Small intestine (tissue), 7 donors: ENCODE measurements at regions not wholly inside any gene's neighbourhood (a gene's known extent, or its start where the extent isn't known, plus 50 kb on each side); places are given as distances from the start of the nearest gene placed in this dataset.

ENCODE experiments used
- DNase-seq, 2 donors: peaks; one replicate each; pipeline versions ENCODE4 v3.0.0 to v3.0.0-alpha.2; 2013
- FAIRE-seq: peaks from 2 replicates; lab custom pipeline; 2012; peaks lifted over from hg19 to GRCh38; lab: Jason Lieb, UNC
- H3K27ac ChIP-seq, 3 donors: one replicate each; pipeline ENCODE4 v1.5.1; 2013; ENCODE audit warnings: low read length in 2 of 3, mild to moderate bottlenecking in 2 of 3, control low read depth in 1 of 3, inconsistent platforms in 1 of 3, low read depth in 1 of 3, moderate library complexity in 1 of 3
- H3K27me3 ChIP-seq, 3 donors: one replicate each; pipeline ENCODE4 v1.6.1; 2013; ENCODE audit warnings: low read length in 3 of 3, inconsistent platforms in 1 of 3; ENCODE audit not compliant: control insufficient read depth in 3 of 3, insufficient read depth in 3 of 3
- H3K36me3 ChIP-seq, 3 donors: one replicate each; pipeline ENCODE4 v1.6.1; 2013; ENCODE audit warnings: low read length in 3 of 3, inconsistent platforms in 1 of 3, low read depth in 1 of 3, mild to moderate bottlenecking in 1 of 3, moderate library complexity in 1 of 3; ENCODE audit not compliant: control insufficient read depth in 3 of 3, insufficient read depth in 2 of 3
- H3K4me1 ChIP-seq, 3 donors: one replicate each; pipeline ENCODE4 v1.6.1; 2013; ENCODE audit warnings: low read length in 2 of 3, inconsistent platforms in 1 of 3, low read depth in 1 of 3, mild to moderate bottlenecking in 1 of 3, moderate library complexity in 1 of 3; ENCODE audit not compliant: control insufficient read depth in 3 of 3, insufficient read depth in 2 of 3
- H3K4me3 ChIP-seq, 3 donors: one replicate each; pipeline ENCODE4 v1.5.1; 2013; ENCODE audit warnings: low read length in 3 of 3, control low read depth in 1 of 3, inconsistent platforms in 1 of 3, low read depth in 1 of 3, mild to moderate bottlenecking in 1 of 3, moderate library complexity in 1 of 3
- H3K9me3 ChIP-seq, 2 donors: one replicate each; pipeline ENCODE4 v1.6.1; 2013; ENCODE audit warnings: low read depth in 1 of 2, low read length in 1 of 2; ENCODE audit not compliant: control insufficient read depth in 2 of 2, insufficient read depth in 1 of 2
- WGBS, 3 donors: extraction: QIAGEN DNeasy Blood & Tissue Kit; methylation state at CpG; one replicate each; pipeline ENCODE4 v1.1.7; 2013; 5-methylcytosine and 5-hydroxymethylcytosine counted together
- donor health status: healthy with polysubstance abuse.
- donor health status: control.
- donor health status: control.
- donor health status: Bipolar disorder and iron deficiency.
- donor health status: healthy.

GRCh38 chr16:63982110-63982509 lies 1139.8 kb downstream of the CDH11 start:
- FAIRE-seq = no peak
- H3K9me3 ChIP-seq = no peaks in the 10 kb centered on the region
- H3K27ac ChIP-seq = no peak overlapping the region
- no peak for DNase-seq
- H3K36me3 ChIP-seq = no peaks in the 10 kb centered on the region
- WGBS, 3 donors = 80 to 83% (median 82%) methylated on average over 5 of the region's 5 CpGs
- no peaks in the 10 kb centered on the region for H3K27me3 ChIP-seq
- no peaks in the 10 kb centered on the region for H3K4me1 ChIP-seq
- no peak overlapping the region for H3K4me3 ChIP-seq

- WGBS, 3 donors = 49 to 64% (median 60%) methylated on average over 2 of the region's 2 CpGs
- no peak for FAIRE-seq
Measured at GRCh38 chr16:63981639-63982038, 1140.2 kb downstream of the CDH11 start.

GRCh38 chr16:63980763-63981162 lies 1141.1 kb downstream of the CDH11 start:
- 59 to 85% (median 68%) methylated on average over 3 of the region's 3 CpGs for WGBS, 3 donors
- no peak for FAIRE-seq
- Histone ChIP-seq H3K4me3 (no peak overlapping the region), H3K9me3 (no peaks in the 10 kb centered on the region), H3K27ac (no peak overlapping the region), H3K27me3 (no peaks in the 10 kb centered on the region), H3K36me3 (no peaks in the 10 kb centered on the region), H3K4me1 (no peaks in the 10 kb centered on the region)
- no peak for DNase-seq

More at GRCh38 chr16:63981639-63982038, 1140.2 kb downstream of the CDH11 start:
- H3K36me3 ChIP-seq = no peaks in the 10 kb centered on the region
- no peak overlapping the region for H3K27ac ChIP-seq
- no peak overlapping the region for H3K4me3 ChIP-seq
- DNase-seq = no peak
- H3K4me1 ChIP-seq = no peaks in the 10 kb centered on the region
- no peaks in the 10 kb centered on the region for H3K27me3 ChIP-seq
- H3K9me3 ChIP-seq = no peaks in the 10 kb centered on the region

- no peak for FAIRE-seq
- Histone ChIP-seq H3K36me3 (no peaks in the 10 kb centered on the region), H3K4me1 (no peaks in the 10 kb centered on the region)
Measured at GRCh38 chr16:63978240-63978639, 1143.6 kb downstream of the CDH11 start.

GRCh38 chr16:63976345-63976744 lies 1145.5 kb downstream of the CDH11 start:
- 68 to 76% (median 75%) methylated on average over 4 of the region's 4 CpGs for WGBS, 3 donors
- Histone ChIP-seq H3K9me3 (no peaks in the 10 kb centered on the region), H3K27ac (no peak overlapping the region), H3K4me1 (no peaks in the 10 kb centered on the region), H3K27me3 (no peaks in the 10 kb centered on the region), H3K4me3 (no peak overlapping the region), H3K36me3 (no peaks in the 10 kb centered on the region)
- DNase-seq (no peak), FAIRE-seq (no peak)

More at GRCh38 chr16:63978240-63978639, 1143.6 kb downstream of the CDH11 start:
- H3K27ac ChIP-seq = no peak overlapping the region
- DNase-seq = no peak
- H3K9me3 ChIP-seq = no peaks in the 10 kb centered on the region
- H3K4me3 ChIP-seq = no peak overlapping the region
- no peaks in the 10 kb centered on the region for H3K27me3 ChIP-seq

- FAIRE-seq = no peak
- H3K4me3 ChIP-seq = no peak overlapping the region
- WGBS, 3 donors = 87 to 89% (median 87%) methylated on average over 3 of the region's 3 CpGs
Measured at GRCh38 chr16:63975669-63976068, 1146.2 kb downstream of the CDH11 start.

GRCh38 chr16:63967966-63968365 lies 1153.9 kb downstream of the CDH11 start:
- FAIRE-seq (no peak), DNase-seq (no peak)
- H3K36me3 ChIP-seq = no peaks in the 10 kb centered on the region
- no peaks in the 10 kb centered on the region for H3K27me3 ChIP-seq
- no peaks in the 10 kb centered on the region for H3K9me3 ChIP-seq
- no peaks in the 10 kb centered on the region for H3K4me1 ChIP-seq
- no peak overlapping the region for H3K4me3 ChIP-seq
- no peak overlapping the region for H3K27ac ChIP-seq
- WGBS, 3 donors = 17 to 29% (median 17%) methylated on average over 1 of the region's 1 CpG

More at GRCh38 chr16:63975669-63976068, 1146.2 kb downstream of the CDH11 start:
- Histone ChIP-seq H3K27me3 (no peaks in the 10 kb centered on the region), H3K36me3 (no peaks in the 10 kb centered on the region), H3K9me3 (no peaks in the 10 kb centered on the region), H3K4me1 (no peaks in the 10 kb centered on the region), H3K27ac (no peak overlapping the region)
- DNase-seq = no peak

- no peaks in the 10 kb centered on the region for H3K27me3 ChIP-seq
- H3K4me1 ChIP-seq = no peaks in the 10 kb centered on the region
- FAIRE-seq = no peak
Measured at GRCh38 chr16:63960321-63960720, 1161.5 kb downstream of the CDH11 start.

GRCh38 chr16:63947022-63947421 lies 1174.8 kb downstream of the CDH11 start:
- Histone ChIP-seq H3K27me3 (no peaks in the 10 kb centered on the region), H3K36me3 (no peaks in the 10 kb centered on the region), H3K4me3 (no peak overlapping the region), H3K27ac (no peak overlapping the region), H3K4me1 (no peaks in the 10 kb centered on the region), H3K9me3 (no peaks in the 10 kb centered on the region)
- 82 to 89% (median 88%) methylated on average over 2 of the region's 2 CpGs for WGBS, 3 donors
- FAIRE-seq (no peak), DNase-seq (no peak)

More at GRCh38 chr16:63960321-63960720, 1161.5 kb downstream of the CDH11 start:
- H3K27ac ChIP-seq = no peak overlapping the region
- no peak overlapping the region for H3K4me3 ChIP-seq
- no peaks in the 10 kb centered on the region for H3K9me3 ChIP-seq
- DNase-seq = no peak
- no peaks in the 10 kb centered on the region for H3K36me3 ChIP-seq
